ENCODE measurements at regions not wholly inside any gene's neighbourhood (a gene's known extent, or its start where the extent isn't known, plus 50 kb on each side); places are given as distances from the start of the nearest gene placed in this dataset.
"Not testable (repeated sequence)": the region's sequence is repeated elsewhere in the genome, so short reads cannot be mapped to it uniquely, and the experiment has no call there.

DNA sequence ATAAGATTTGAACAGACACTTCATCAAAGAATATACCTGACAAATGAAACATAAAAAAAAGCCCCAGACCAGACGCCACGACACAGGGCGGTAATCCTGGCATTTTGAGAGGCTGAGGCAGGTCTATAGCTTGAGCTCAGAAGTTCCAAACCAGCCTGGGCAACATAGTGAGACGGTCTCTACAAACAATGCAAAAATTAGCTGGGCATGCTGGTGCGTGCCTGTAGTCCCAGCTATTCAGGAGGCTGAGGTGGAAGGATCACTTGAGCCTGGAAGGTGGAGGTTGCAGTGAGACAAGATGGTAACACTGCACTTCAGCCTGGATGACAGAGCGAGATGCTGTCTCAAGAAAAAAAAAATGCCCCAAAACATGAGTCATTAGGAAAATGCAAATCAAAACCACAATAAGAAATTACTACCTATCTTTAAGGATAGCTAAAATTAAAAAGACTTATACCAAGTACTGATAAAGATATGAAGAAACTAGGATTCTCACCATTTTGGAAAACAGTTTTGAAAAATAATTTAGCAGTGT is 91.7 kb upstream of the GRAMD1B start:
- no peaks in the 10 kb centered on the region for H3K4me1 ChIP-seq (ENCODE audit: control insufficient read depth, insufficient read depth, low read length)
- no peaks in the 10 kb centered on the region for H3K27me3 ChIP-seq (ENCODE audit: control insufficient read depth, insufficient read depth, low read length)
- H3K4me3 ChIP-seq (ENCODE audit: low read length): no peak overlapping the region

DNA sequence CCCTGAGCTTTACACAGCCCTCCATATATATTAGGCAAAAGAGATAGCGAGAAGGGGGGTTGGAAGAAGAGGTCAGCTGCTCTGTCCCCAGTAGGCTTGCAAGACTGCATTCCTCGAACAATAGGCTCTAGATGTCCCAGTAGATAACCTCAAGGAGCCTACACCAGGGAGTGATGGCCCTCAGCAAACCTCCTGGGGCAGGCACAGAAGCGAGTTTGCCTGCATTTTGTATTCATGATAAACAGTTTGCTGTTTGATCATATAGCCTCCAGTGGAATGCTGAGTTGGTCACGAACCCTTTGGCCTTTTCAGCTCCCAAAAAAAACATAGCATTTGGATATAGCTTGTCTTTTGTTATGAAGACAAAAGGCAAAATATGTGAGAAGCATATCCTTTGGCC is 95.1 kb upstream of the GRAMD1B start:
- Histone ChIP-seq H3K27me3 (ENCODE audit: control insufficient read depth, insufficient read depth, low read length) (no peaks in the 10 kb centered on the region), H3K9me3 (ENCODE audit: control insufficient read depth, low read length) (no peaks in the 10 kb centered on the region), H3K9ac (ENCODE audit: low read length) (no peak overlapping the region), H3K4me3 (ENCODE audit: low read length) (no peak overlapping the region), H3K36me3 (ENCODE audit: control insufficient read depth, insufficient read depth, low read length) (no peaks in the 10 kb centered on the region), H3K4me1 (ENCODE audit: control insufficient read depth, insufficient read depth, low read length) (no peaks in the 10 kb centered on the region)

More for the DNA sequence above, 91.7 kb upstream of the GRAMD1B start:
- Histone ChIP-seq H3K36me3 (ENCODE audit: control insufficient read depth, insufficient read depth, low read length) (no peaks in the 10 kb centered on the region), H3K9me3 (ENCODE audit: control insufficient read depth, low read length) (no peaks in the 10 kb centered on the region), H3K9ac (ENCODE audit: low read length) (no peak overlapping the region)

DNA sequence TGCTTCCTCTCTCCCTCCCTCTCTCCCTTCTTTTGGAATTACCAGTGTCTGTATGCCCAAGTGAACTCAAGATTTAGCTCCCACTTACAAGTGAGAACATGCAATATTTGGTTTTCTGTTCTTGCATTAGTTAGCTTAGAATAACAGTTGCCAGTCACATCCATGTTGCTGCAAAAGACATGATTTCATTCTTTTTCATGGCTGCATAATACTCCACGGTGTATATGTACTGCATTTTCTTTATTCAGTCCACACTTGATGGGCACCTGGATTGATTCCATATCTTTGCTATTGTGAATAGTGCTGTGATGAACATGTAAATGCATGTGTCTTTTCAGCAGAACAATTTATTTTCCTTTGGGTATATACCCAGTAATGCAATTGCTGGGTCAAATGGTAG is 97.5 kb upstream of the GRAMD1B start:
- not testable (repeated sequence) for H3K27me3 ChIP-seq (ENCODE audit: control insufficient read depth, insufficient read depth, low read length); H3K4me1 ChIP-seq (ENCODE audit: control insufficient read depth, insufficient read depth, low read length); H3K4me3 ChIP-seq (ENCODE audit: low read length); H3K9ac ChIP-seq (ENCODE audit: low read length); H3K9me3 ChIP-seq (ENCODE audit: control insufficient read depth, low read length); H3K36me3 ChIP-seq (ENCODE audit: control insufficient read depth, insufficient read depth, low read length)

DNA sequence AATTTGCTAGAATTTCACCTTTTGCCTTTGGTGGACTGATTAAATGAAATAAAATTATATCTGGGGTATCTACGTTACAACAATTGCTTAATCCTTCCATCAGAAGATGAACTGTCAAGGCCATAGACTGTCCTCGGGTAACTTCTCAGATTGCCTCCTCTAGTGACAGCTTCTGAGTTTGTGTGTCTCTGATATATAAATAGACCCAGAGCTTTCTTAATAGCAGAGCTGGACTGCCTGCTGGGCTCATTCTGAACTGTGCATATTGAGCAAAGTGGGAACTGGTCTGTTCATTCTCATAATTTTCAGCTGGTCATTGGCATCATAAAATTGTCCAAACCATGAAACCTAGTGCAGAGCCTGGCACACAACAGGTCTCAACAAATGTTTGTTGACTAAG is 99.1 kb upstream of the GRAMD1B start:
- Histone ChIP-seq H3K9me3 (ENCODE audit: control insufficient read depth, low read length) (no peaks in the 10 kb centered on the region), H3K36me3 (ENCODE audit: control insufficient read depth, insufficient read depth, low read length) (no peaks in the 10 kb centered on the region), H3K9ac (ENCODE audit: low read length) (no peak overlapping the region), H3K27me3 (ENCODE audit: control insufficient read depth, insufficient read depth, low read length) (no peaks in the 10 kb centered on the region), H3K4me1 (ENCODE audit: control insufficient read depth, insufficient read depth, low read length) (no peaks in the 10 kb centered on the region), H3K4me3 (ENCODE audit: low read length) (no peak overlapping the region)

DNA sequence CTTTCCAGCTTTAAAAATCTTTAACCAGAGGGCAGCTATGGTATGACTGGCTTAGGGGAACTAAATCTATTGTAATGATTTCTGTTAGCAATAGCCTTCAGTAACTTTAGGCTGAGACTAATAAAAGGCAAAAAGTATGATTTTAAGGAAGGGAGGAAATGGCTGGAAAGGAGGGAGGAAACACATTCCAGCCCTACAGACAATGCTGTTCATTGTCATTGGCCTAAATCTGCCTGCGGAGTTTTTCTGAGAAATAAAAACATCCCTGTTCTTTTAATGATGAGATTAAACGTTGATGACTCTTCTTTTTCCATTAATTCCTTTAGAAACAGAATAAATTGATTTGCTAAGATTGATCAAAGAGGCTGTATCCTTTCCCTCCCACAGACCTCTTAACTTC is 99.6 kb upstream of the GRAMD1B start:
- H3K9me3 ChIP-seq (ENCODE audit: control insufficient read depth, low read length): no peaks in the 10 kb centered on the region
- H3K4me3 ChIP-seq (ENCODE audit: low read length): no peak overlapping the region
- no peaks in the 10 kb centered on the region for H3K27me3 ChIP-seq (ENCODE audit: control insufficient read depth, insufficient read depth, low read length)
- H3K4me1 ChIP-seq (ENCODE audit: control insufficient read depth, insufficient read depth, low read length): no peaks in the 10 kb centered on the region
- H3K36me3 ChIP-seq (ENCODE audit: control insufficient read depth, insufficient read depth, low read length): no peaks in the 10 kb centered on the region
- H3K9ac ChIP-seq (ENCODE audit: low read length): no peak overlapping the region

DNA sequence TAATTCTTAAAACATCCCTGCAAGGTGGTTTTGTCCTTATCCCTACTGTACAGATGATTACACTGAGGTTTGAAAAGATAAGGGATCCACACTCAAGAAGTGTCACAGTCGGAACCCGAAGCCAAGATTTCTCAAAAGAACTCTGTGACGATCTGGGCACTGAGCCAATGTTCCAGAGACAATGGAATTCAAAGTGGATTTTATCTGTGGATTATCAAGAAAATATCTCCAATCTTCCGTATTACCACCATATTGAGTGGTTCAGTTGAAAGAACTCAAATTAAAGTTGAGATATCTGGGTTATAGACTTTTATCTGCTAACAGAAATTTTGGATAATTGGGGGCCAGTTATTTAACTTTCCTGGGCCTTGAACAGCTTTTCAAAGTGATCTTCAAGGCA is 100.0 kb upstream of the GRAMD1B start:
- H3K36me3 ChIP-seq (ENCODE audit: control insufficient read depth, insufficient read depth, low read length): no peaks in the 10 kb centered on the region
- no peak overlapping the region for H3K9ac ChIP-seq (ENCODE audit: low read length)

DNA sequence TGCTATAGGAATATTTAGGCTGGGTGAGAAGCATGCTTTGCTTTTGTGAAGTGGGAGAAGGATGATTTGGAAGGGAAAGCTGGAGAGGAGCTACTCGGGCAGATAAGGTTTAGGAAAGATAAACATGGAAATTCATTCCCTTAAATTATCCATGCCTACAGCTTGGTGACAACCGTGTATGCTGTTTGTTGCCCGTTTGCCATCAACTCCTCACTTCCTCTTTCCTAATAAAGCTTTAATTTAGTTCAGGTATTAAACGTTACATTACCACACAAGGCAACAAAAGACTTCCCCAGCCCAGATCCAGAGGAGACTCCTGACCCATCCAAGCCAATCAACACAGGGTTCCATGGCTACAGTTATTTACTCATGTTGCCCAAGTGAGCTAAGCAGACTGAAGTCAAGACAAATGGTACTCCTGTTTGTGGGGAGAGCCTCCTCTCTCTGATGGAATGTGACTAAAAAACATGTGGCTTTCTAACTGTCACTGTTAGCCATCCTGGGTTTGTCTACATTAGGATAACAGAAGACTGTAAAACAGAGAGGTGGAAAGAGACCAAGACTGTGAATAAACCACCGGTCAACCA is 101.7 kb upstream of the GRAMD1B start:
- no peaks in the 10 kb centered on the region for H3K36me3 ChIP-seq (ENCODE audit: control insufficient read depth, insufficient read depth, low read length)
- no peaks in the 10 kb centered on the region for H3K4me1 ChIP-seq (ENCODE audit: control insufficient read depth, insufficient read depth, low read length)
- H3K27me3 ChIP-seq (ENCODE audit: control insufficient read depth, insufficient read depth, low read length): no peaks in the 10 kb centered on the region
- no peaks in the 10 kb centered on the region for H3K9me3 ChIP-seq (ENCODE audit: control insufficient read depth, low read length)
- H3K4me3 ChIP-seq (ENCODE audit: low read length): no peak overlapping the region
- no peak overlapping the region for H3K9ac ChIP-seq (ENCODE audit: low read length)

More for the DNA sequence above, 100.0 kb upstream of the GRAMD1B start:
- Histone ChIP-seq H3K27me3 (ENCODE audit: control insufficient read depth, insufficient read depth, low read length) (no peaks in the 10 kb centered on the region), H3K4me1 (ENCODE audit: control insufficient read depth, insufficient read depth, low read length) (no peaks in the 10 kb centered on the region), H3K4me3 (ENCODE audit: low read length) (no peak overlapping the region), H3K9me3 (ENCODE audit: control insufficient read depth, low read length) (no peaks in the 10 kb centered on the region)

DNA sequence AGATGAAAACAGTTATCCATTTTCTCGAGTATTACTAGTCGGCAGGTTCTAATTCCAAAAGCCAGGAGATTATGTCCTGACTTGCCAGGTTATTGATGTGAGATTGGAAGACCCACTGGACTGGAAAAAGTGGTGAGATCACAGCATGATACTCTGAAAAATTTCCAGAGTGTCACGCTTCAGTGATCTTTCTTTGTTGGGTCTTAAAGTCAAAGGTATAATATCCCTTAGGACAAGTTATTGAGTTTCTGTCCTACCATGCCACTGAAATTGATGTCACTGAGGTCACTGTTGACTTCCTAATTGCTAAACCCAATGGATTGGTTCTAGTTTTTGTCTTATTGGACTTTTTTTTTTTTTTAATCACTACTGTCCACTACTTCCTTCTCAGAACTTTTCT is 104.5 kb upstream of the GRAMD1B start:
- Histone ChIP-seq H3K36me3 (ENCODE audit: control insufficient read depth, insufficient read depth, low read length) (no peaks in the 10 kb centered on the region), H3K27me3 (ENCODE audit: control insufficient read depth, insufficient read depth, low read length) (no peaks in the 10 kb centered on the region), H3K9ac (ENCODE audit: low read length) (no peak overlapping the region), H3K4me1 (ENCODE audit: control insufficient read depth, insufficient read depth, low read length) (no peaks in the 10 kb centered on the region), H3K4me3 (ENCODE audit: low read length) (no peak overlapping the region), H3K9me3 (ENCODE audit: control insufficient read depth, low read length) (no peaks in the 10 kb centered on the region)

DNA sequence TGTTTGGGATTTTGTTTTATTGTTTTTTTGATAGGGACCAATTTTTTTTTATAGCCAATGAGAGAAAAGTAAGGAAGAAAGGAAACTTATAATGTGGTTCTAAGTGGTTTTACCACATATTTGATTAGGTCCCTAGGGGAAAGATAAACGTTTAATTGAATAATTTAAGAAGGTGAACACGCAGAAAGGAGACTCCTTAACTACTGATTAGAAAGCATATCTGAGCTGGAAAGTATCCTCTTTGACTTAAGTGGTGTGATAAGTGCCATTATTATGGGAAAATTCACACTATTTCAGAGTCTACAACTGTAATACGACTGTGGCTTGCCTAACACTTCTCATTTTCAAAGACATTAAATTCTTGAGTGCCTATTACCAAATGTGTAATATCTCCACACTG is 106.5 kb upstream of the GRAMD1B start:
- Histone ChIP-seq H3K9me3 (ENCODE audit: control insufficient read depth, low read length) (no peaks in the 10 kb centered on the region), H3K27me3 (ENCODE audit: control insufficient read depth, insufficient read depth, low read length) (no peaks in the 10 kb centered on the region), H3K36me3 (ENCODE audit: control insufficient read depth, insufficient read depth, low read length) (no peaks in the 10 kb centered on the region)

DNA sequence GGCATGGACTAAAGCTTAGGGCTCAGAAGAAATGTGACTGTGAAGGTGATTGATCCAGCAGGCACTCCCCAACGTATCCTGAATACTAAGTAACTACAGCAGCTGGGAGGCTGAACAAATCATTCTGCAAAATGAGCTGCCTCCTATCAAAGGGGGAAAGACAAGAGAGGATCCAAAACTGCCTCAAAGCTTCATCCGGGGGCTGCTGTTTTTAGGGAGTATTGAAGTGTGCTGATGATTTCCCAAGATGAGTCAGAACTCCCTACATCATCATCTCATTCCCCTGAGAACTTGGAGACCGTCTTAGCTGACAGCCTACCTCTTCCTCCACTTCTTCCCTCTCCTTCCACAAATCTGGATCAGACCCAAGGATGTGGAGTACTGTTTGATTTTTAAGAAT is 108.4 kb upstream of the GRAMD1B start:
- Histone ChIP-seq H3K4me1 (ENCODE audit: control insufficient read depth, insufficient read depth, low read length) (no peaks in the 10 kb centered on the region), H3K4me3 (ENCODE audit: low read length) (no peak overlapping the region), H3K9me3 (ENCODE audit: control insufficient read depth, low read length) (no peaks in the 10 kb centered on the region), H3K27me3 (ENCODE audit: control insufficient read depth, insufficient read depth, low read length) (no peaks in the 10 kb centered on the region), H3K36me3 (ENCODE audit: control insufficient read depth, insufficient read depth, low read length) (no peaks in the 10 kb centered on the region), H3K9ac (ENCODE audit: low read length) (no peak overlapping the region)

More for the DNA sequence above, 106.5 kb upstream of the GRAMD1B start:
- no peak overlapping the region for H3K4me3 ChIP-seq (ENCODE audit: low read length)
- H3K9ac ChIP-seq (ENCODE audit: low read length): no peak overlapping the region
- no peaks in the 10 kb centered on the region for H3K4me1 ChIP-seq (ENCODE audit: control insufficient read depth, insufficient read depth, low read length)

DNA sequence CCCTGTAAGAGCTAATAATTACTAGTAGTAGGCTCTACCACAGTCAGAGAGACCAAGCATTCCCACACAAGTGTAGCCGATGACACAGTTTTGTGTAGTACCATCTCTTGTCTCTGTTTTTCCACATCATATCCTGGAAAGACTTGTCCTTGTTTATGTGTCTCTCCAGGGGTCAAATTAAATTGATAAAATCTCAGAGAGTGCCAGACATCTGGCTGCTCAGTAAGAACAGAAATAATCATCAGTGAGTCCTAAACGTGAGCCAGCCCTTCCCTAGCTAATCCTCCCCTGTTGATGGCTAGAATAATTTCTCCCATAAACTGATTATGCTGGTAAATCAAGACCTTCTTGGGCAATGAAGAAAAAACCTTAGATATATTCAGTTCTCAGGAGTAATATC is 111.4 kb upstream of the GRAMD1B start:
- no peaks in the 10 kb centered on the region for H3K9me3 ChIP-seq (ENCODE audit: control insufficient read depth, low read length)

DNA sequence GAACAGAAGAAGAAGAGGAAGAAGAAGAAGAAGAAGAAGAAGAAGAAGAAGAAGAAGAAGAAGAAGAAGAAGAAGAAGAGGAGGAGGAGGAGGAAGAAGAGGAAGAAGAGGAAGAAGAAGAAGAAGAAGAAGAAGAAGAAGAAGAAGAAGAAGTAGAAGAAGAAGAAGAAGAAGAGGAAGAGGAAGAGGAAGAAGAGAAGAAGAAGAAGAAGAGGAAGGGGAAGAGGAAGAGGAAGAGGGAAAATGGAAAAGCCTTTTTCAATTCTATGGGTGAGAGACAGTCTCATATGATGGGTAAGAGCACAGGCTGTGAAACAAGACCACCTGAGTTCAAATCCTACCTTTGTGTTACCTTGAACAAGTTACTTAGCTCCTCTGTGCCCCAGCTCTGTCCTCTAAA is 111.9 kb upstream of the GRAMD1B start:
- H3K4me3 ChIP-seq (ENCODE audit: low read length); H3K9me3 ChIP-seq (ENCODE audit: control insufficient read depth, low read length); H3K9ac ChIP-seq (ENCODE audit: low read length); H3K27me3 ChIP-seq (ENCODE audit: control insufficient read depth, insufficient read depth, low read length); H3K4me1 ChIP-seq (ENCODE audit: control insufficient read depth, insufficient read depth, low read length); H3K36me3 ChIP-seq (ENCODE audit: control insufficient read depth, insufficient read depth, low read length): not testable (repeated sequence)

More for the DNA sequence above, 111.4 kb upstream of the GRAMD1B start:
- Histone ChIP-seq H3K27me3 (ENCODE audit: control insufficient read depth, insufficient read depth, low read length) (no peaks in the 10 kb centered on the region), H3K9ac (ENCODE audit: low read length) (no peak overlapping the region), H3K4me1 (ENCODE audit: control insufficient read depth, insufficient read depth, low read length) (no peaks in the 10 kb centered on the region), H3K4me3 (ENCODE audit: low read length) (no peak overlapping the region), H3K36me3 (ENCODE audit: control insufficient read depth, insufficient read depth, low read length) (no peaks in the 10 kb centered on the region)

DNA sequence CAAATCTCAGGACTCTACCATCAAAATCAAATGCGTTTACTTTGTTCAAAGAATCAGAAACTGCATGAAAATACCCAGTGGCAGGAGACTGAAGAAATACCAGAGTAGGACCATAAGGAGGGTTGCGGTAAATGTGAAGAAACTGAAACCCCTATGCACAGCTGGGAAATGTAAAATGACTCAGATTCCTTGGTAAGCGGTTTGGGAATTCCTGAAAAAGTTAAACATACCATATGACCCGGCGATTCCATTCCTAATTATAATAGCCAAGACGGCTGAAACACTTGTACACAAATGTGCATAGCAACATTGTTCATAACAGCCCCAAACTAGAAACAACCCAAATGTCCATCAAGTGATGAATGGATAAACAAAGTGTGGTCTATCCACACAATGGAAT is 114.1 kb upstream of the GRAMD1B start:
- Histone ChIP-seq H3K27me3 (ENCODE audit: control insufficient read depth, insufficient read depth, low read length) (peaks cover 3% of the 10 kb centered on the region), H3K4me3 (ENCODE audit: low read length) (no peak overlapping the region), H3K36me3 (ENCODE audit: control insufficient read depth, insufficient read depth, low read length) (no peaks in the 10 kb centered on the region), H3K4me1 (ENCODE audit: control insufficient read depth, insufficient read depth, low read length) (no peaks in the 10 kb centered on the region), H3K9ac (ENCODE audit: low read length) (no peak overlapping the region), H3K9me3 (ENCODE audit: control insufficient read depth, low read length) (no peaks in the 10 kb centered on the region)
